ENCODE measurements at regions not wholly inside any gene's neighbourhood (a gene's known extent, or its start where the extent isn't known, plus 50 kb on each side); places are given as distances from the start of the nearest gene placed in this dataset.

DNA sequence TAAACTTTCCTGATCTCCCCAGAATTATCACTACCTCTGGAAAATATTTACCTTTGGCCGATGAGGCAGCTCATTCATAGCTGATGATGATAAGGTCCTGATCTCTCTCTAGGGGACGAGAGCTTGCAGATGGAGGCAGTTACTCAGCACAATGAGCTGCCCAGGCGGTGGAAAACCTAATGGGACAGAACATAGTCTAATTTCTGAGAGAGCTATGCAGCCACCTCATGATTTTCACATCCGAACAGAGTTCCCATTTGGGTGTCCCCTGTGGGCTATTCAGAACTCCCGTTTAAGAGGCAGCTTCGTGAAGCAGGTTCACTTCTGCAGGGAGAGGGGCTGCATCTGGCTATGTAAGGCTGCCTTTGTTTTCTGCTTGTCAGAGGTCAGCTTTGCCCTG, 724.6 kb upstream of the TMEM132C start:
- DNase-seq (ENCODE audit: low read depth in 3 of 3, low spot score in 2 of 3): no peak

DNA sequence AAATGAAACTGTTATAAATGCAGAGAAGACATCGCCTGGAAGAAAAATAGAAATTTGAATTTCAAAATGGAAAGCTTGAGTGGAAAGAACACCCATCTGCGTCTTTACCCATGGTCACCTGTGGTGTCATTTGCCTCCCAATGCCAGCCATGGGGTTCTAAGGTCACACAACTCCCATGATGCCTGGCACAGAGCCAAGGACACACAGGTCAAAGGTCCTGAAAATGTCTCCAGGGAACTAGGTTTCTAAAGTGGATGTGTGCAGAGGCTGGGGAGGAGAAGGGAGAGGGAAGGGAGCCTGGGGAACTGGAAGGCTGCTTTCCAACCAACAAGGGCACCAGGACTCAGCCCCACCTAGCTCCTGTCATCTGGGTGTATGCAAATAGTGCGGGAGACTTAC, 724.0 kb upstream of the TMEM132C start:
- no peak for DNase-seq (ENCODE audit: low read depth in 3 of 3, low spot score in 2 of 3)

GRCh38 chr12:127546721-127547505, 720.1 kb upstream of the TMEM132C start:
- no peak for DNase-seq (ENCODE audit: low read depth in 3 of 3, low spot score in 2 of 3)

DNA sequence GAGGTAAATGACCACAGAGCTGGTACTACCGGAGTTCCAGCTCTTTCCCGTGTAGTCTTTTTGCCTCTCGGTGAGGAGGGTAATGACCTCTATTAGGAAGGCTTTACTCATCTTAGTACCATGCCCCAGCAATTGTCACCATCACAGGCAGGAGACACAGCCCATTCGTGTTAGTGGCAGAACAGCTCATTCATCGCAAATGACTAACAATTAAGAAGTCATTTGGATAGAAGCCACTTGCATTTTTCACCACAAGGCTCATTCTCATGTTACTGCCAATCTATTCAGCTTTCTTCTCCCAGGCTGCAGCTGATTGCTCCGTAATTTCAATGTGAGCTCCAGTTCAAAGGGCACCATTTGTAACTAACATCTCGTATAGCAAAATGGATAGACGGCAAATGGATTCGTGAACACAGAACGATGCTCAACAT, 718.8 kb upstream of the TMEM132C start:
- DNase-seq (ENCODE audit: low read depth in 3 of 3, low spot score in 2 of 3): no peak

- no peak for DNase-seq (ENCODE audit: low read depth in 3 of 3, low spot score in 2 of 3)
These were observed 716.7 kb upstream of the TMEM132C start for GRCh38 chr12:127550271-127550670.

GRCh38 chr12:127552838-127553237, 714.1 kb upstream of the TMEM132C start:
- DNase-seq (ENCODE audit: low read depth in 3 of 3, low spot score in 2 of 3): no peak

GRCh38 chr12:127555071-127555470, 711.9 kb upstream of the TMEM132C start:
- DNase-seq (ENCODE audit: low read depth in 3 of 3, low spot score in 2 of 3): no peak

DNA sequence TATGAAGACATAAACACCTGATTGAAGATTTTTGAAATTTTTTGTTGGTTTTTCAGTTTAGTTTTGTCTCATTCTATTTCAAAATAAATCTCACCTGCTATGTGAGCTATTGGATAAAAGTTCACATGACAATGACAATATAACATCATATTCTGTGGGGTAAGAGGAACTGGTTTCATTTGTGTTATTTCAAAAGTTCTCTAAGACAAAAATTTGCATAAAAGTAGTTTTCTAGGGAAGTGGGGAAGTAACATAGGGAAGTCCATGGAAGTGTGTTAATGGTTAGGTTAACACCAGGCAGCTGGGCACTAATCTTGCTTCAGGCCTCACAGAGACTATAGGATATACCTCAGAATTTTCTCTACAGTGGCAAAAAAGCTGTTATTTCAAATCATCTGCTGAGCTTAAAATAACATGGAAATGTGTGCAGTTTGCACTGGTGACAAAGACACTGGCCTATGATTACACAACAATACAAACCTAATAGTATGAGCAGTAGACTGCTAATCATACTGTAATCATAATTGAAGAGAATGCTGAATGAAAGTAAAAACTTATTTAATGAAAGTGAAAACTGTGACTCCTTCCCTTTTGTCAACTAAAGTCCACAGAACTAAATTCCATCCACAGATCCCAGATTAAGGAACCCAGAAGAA, 710.6 kb upstream of the TMEM132C start:
- no peak for DNase-seq (ENCODE audit: low read depth in 3 of 3, low spot score in 2 of 3)

GRCh38 chr12:127558361-127558760, 708.6 kb upstream of the TMEM132C start:
- DNase-seq (ENCODE audit: low read depth in 3 of 3, low spot score in 2 of 3): no peak

DNA sequence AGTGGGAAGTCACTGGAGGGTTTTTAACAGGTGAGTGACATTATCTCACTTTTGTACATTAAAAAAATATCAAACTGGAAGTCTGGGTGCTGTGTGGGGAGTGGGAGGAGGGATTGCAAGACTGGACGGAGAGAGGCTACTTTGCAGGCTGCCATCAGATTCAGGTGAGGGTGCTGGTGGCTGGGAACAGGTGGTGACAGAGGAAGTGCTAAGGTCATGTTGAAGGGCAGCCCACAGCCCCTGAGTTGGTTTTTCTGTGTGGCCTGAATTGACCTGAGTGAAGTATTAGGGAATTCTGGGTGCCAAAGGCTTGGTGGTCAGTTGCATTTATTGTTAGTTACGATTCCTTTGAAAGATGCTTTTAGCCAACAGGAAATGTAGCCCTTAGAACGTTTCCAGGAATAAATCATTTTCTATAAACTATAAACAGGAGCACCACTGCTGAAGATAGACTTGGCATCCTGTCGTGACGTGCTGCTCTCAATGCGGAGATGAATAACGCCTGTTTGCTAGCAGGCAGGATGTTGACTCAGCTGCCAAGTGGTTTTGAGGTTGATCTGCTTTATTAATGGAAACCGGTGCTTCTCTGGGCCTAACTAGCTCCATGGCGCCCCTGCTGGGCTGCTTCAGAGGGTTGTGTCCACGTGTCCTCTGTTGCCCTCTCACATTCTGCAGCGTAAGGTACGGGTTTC, 707.5 kb upstream of the TMEM132C start:
- no peak for DNase-seq (ENCODE audit: low read depth in 3 of 3, low spot score in 2 of 3)

GRCh38 chr12:127560041-127560478, 706.9 kb upstream of the TMEM132C start:
- DNase-seq (ENCODE audit: low read depth in 3 of 3, low spot score in 2 of 3): no peak

GRCh38 chr12:127562816-127563215, 704.2 kb upstream of the TMEM132C start:
- DNase-seq (ENCODE audit: low read depth in 3 of 3, low spot score in 2 of 3): no peak

DNA sequence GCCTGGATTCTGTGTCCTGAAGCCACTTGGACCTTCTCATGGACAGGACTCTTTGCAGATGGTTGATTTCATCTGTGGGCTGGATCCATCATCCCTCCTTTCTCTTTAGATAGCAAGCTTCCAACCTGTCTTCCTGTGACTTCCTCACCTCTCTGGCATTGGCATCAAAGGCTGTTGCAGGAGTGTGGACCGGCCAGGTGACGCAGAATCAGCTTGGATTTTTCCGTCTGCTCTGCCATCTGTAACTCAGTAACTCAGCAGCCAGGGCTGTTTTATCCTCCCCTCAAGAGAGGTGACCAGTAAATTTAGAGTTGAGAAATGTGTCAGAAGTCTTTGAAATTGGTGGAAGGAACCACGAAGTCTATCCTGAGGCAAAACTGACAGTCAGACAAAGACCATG, 701.7 kb upstream of the TMEM132C start:
- no peak for DNase-seq (ENCODE audit: low read depth in 3 of 3, low spot score in 2 of 3)

GRCh38 chr12:127567531-127567930, 699.4 kb upstream of the TMEM132C start:
- DNase-seq (ENCODE audit: low read depth in 3 of 3, low spot score in 2 of 3): no peak

DNA sequence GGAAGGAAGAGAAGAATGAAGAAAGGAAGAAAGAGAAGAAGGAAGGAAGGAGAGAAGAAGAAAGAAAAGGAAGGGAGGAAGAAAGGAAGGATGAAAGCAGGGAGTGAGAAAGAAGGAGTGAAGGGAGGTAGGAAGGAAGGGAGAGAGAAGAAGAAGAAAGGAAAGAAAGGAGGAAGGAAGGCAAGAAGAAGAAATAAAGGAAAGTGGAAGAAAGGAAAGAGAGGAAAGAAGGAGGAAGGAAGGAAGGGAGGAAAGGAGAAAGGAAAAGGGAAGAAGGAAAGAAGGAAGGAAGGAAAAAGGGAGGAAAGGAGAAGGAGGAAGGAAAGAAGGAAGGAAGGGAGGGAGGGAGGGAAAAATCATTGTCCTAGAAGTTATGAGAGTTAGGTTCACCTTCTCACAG, 696.6 kb upstream of the TMEM132C start:
- DNase-seq (ENCODE audit: low read depth in 3 of 3, low spot score in 2 of 3): no peak

GRCh38 chr12:127570793-127571360, 696.1 kb upstream of the TMEM132C start:
- DNase-seq (ENCODE audit: low read depth in 3 of 3, low spot score in 2 of 3): no peak

GRCh38 chr12:127571578-127571977, 695.4 kb upstream of the TMEM132C start:
- no peak for DNase-seq (ENCODE audit: low read depth in 3 of 3, low spot score in 2 of 3)

DNA sequence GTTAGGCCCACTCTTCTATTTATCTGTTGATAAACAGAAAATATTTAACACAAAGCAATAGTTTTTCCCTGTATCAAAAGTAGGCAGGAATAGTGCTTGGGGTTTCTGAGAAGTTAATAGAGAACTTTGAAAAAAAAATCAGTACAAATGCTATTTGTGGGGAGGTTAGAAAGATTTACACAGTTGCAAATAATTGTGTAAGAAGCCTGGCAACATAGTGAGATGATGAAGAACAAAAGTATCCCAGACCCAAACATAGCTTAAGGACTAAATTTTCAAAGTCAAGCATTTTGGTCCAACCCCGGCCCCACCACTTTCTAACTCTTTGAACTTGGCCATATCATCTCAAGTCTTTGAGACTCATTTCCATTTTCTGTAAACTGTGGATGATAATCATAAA, 687.5 kb upstream of the TMEM132C start:
- no peak for DNase-seq (ENCODE audit: low read depth in 3 of 3, low spot score in 2 of 3)

- DNase-seq (ENCODE audit: low read depth in 3 of 3, low spot score in 2 of 3): no peak
These were observed 684.9 kb upstream of the TMEM132C start for GRCh38 chr12:127582074-127582473.

DNA sequence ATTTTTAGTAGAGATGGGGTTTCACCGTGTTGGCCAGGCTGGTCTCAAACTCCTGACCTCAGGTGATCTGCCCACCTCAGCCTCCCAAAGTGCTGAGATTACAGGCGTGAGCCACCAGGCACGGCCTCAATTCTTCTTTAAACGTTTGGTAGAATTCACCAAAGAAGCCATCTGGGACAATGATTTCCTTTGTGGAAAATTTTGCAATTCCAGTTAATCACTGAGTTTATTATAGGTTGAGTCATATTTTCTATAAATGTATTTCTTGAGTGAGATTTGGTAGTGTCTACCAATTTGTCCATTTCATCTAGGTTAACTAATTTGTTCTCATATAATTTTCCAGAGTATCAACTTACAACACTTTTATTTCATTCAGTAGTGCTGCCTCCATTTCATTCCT, 683.9 kb upstream of the TMEM132C start:
- no peak for DNase-seq (ENCODE audit: low read depth in 3 of 3, low spot score in 2 of 3)

DNA sequence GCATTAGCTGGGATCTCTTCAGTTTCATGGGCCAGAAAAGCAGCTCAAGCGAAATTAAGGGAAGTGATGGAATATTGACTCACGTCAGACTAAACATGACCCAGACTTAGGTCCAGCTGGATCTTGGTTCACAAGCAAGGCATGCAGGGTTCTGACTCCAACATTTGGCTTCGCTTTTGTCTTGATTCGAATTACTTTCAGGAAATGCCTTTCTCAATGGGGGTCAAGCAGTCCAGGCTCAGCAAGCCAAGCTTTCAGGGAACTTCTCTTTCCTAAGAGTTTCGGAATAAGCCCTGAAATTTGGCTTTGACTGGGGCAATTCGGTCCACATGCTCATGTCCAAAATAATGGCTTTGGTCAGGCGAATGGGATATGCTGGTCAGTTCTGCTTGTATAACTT, 678.7 kb upstream of the TMEM132C start:
- no peak for DNase-seq (ENCODE audit: low read depth in 3 of 3, low spot score in 2 of 3)
